ENCODE measurements at regions not wholly inside any gene's neighbourhood (a gene's known extent, or its start where the extent isn't known, plus 50 kb on each side); places are given as distances from the start of the nearest gene placed in this dataset.

DNA sequence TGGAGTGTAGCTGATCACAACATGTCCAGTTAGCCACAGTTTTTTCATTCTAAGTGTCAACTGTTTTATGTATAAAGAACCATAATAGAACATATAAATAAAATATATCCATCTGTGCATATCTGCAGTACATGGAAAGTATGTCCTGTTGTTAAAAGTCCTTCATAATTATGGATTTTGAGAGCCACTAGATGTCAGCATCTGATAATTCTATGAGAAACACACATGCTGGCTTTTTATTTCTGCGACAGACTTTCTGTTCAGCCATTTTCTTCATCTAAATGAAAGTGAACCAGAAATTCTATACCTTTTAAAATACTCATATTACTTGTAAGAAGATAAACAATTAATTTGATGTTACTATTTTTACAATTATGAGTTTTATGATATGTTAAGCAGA is 251.5 kb downstream of the GPM6A start:
- DNase-seq = no peak

DNA sequence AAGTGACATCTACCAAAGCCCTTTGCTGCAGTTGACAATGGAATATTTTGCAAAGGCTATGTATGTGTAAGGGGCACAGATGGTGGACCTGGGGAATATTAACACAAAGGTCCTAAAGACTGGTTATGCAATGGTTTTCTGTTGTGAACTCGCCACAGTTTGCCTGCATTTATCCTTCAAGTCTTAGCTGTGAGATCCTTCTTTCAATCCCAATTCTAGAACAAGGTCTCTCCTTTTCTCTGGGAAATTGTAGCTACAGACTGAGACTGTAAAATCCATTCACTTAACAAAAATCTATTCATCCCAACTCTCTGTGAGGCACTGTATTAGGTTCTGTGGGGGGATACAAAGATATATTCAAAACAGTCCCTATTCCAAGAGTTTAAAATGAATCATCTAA is 250.4 kb downstream of the GPM6A start:
- no peak for DNase-seq

DNA sequence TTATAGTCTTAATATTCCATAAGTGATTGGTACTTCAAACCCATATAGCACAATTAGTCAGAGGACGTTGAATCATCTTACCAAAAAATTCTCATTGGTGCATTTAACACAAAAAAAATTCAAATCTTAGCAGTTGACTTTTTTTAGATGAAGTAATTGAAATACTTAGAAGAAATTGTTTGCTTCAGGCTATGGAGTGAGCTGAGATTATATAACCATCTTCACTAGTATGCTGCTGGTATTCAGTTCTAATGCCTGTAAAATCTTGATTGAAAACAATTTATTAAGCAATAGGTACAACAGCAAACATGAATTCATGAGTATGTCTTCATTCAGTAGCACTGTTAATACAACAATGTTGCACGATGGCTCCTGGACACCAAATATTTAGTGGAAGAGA is 250.0 kb downstream of the GPM6A start:
- DNase-seq = no peak

DNA sequence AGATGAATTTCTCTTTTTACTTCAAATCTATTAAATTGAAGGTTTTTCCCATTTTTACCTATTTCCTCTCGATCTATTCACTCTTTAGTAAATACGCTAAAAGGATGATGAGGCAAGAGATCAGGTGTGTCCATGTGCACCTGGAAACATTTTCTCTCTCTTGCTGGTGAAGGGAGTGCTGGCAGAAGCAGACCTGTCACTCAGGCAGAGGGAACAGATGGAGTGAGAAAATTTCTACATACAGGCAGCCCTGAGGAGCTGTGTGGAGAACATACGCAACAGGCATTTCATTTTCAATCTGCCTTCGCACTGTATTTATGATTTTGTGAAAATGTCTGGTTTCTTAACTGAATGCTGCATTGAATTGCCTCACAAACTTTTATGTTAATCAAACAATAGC is 249.5 kb downstream of the GPM6A start:
- DNase-seq = no peak
